SK-N-MC (cell line): ENCODE measurements at regions not wholly inside any gene's neighbourhood (a gene's known extent, or its start where the extent isn't known, plus 50 kb on each side); places are given as distances from the start of the nearest gene placed in this dataset.

Experiments
- DNase-seq: peaks from one replicate; pipeline ENCODE4 v3.0.0-alpha.2; 2011; ENCODE audit warnings: low read depth, low spot score
- H3K27ac ChIP-seq: fragments of 200-600 bp; sonication (generic); 2 replicates; pipeline ENCODE4 v1.5.1; 2016; ENCODE audit warnings: mixed run types
- H3K36me3 ChIP-seq: fragments of 200-600 bp; sonication (generic); 2 replicates; pipeline ENCODE4 v1.6.1; 2017; ENCODE audit warnings: antibody characterized with exemption, low read length, mixed read lengths; ENCODE audit not compliant: insufficient read depth
- H3K4me3 ChIP-seq: fragments of 200-600 bp; sonication (generic); 2 replicates; pipeline ENCODE4 v1.5.1; 2016
- H3K9ac ChIP-seq: fragments of 200-600 bp; sonication (generic); 2 replicates; pipeline ENCODE4 v1.8.0; 2017; ENCODE audit warnings: mixed run types, mixed read lengths; ENCODE audit not compliant: insufficient read length
- H3K9me3 ChIP-seq: fragments of 200-600 bp; sonication (generic); 2 replicates; pipeline ENCODE4 v1.6.1; 2017; ENCODE audit warnings: low read depth, mild to moderate bottlenecking, antibody characterized with exemption, low read length, moderate library complexity, mixed read lengths
- EZH2 ChIP-seq: fragments of 200-600 bp; sonication (generic); IDR thresholded peaks from one replicate; pipeline ENCODE4 v1.6.1; 2017; ENCODE audit warnings: antibody characterized with exemption
- FOXP2 ChIP-seq: optimal IDR thresholded peaks from 2 replicates; pipeline ENCODE3; 2011; ENCODE audit warnings: mild to moderate bottlenecking, moderate library complexity; ENCODE audit not compliant: insufficient read depth; ENCODE audit errors: extremely low read length, control extremely low read depth
- POLR2AphosphoS5 ChIP-seq: IDR thresholded peaks from 2 replicates; pipeline ENCODE4 v1.6.1; 2012; ENCODE audit warnings: mild to moderate bottlenecking, low read depth, low read length, borderline replicate concordance

GRCh38 chr2:239815671-239816070, 209.5 kb downstream of the NDUFA10 start:
- TF ChIP-seq POLR2AphosphoS5, result no peak
- TF ChIP-seq EZH2, result no peak
- TF ChIP-seq FOXP2, result no peak
- H3K36me3 ChIP-seq, result no peaks in the 10 kb centered on the region
- no peak overlapping the region for H3K4me3 ChIP-seq
- no peak overlapping the region for H3K9ac ChIP-seq
- no peaks in the 10 kb centered on the region for H3K9me3 ChIP-seq
- DNase-seq, result no peak
- H3K27ac ChIP-seq, result no peak overlapping the region

GRCh38 chr2:239814861-239815601, 210.1 kb downstream of the NDUFA10 start:
- DNase-seq, result no peak
- Histone ChIP-seq H3K36me3 (no peaks in the 10 kb centered on the region), H3K4me3 (no peak overlapping the region), H3K9me3 (no peaks in the 10 kb centered on the region), H3K27ac (no peak overlapping the region), H3K9ac (no peak overlapping the region)
- TF ChIP-seq EZH2, result no peak

GRCh38 chr2:239814116-239814860, 210.9 kb downstream of the NDUFA10 start:
- Histone ChIP-seq H3K27ac (no peak overlapping the region), H3K36me3 (no peaks in the 10 kb centered on the region), H3K4me3 (no peak overlapping the region), H3K9ac (no peak overlapping the region), H3K9me3 (no peaks in the 10 kb centered on the region)
- TF ChIP-seq FOXP2, result no peak
- TF ChIP-seq POLR2AphosphoS5, result no peak
- TF ChIP-seq EZH2, result no peak
- no peak for DNase-seq

GRCh38 chr2:239813261-239814115, 211.7 kb downstream of the NDUFA10 start:
- DNase-seq, result no peak
- Histone ChIP-seq H3K9ac (no peak overlapping the region), H3K9me3 (no peaks in the 10 kb centered on the region), H3K27ac (no peak overlapping the region), H3K4me3 (no peak overlapping the region), H3K36me3 (no peaks in the 10 kb centered on the region)
- TF ChIP-seq POLR2AphosphoS5 (no peak), FOXP2 (no peak), EZH2 (no peak)

- Histone ChIP-seq H3K9me3 (no peaks in the 10 kb centered on the region), H3K4me3 (no peak overlapping the region), H3K27ac (no peak overlapping the region), H3K36me3 (no peaks in the 10 kb centered on the region), H3K9ac (no peak overlapping the region)
- TF ChIP-seq EZH2 (no peak), POLR2AphosphoS5 (no peak), FOXP2 (no peak)
- DNase-seq, result no peak
Measured at GRCh38 chr2:239811806-239812560, 213.2 kb downstream of the NDUFA10 start.

GRCh38 chr2:239811111-239811781, 213.9 kb downstream of the NDUFA10 start:
- H3K9me3 ChIP-seq, result no peaks in the 10 kb centered on the region
- no peaks in the 10 kb centered on the region for H3K36me3 ChIP-seq
- no peak for DNase-seq
- no peak overlapping the region for H3K9ac ChIP-seq
- no peak for TF ChIP-seq POLR2AphosphoS5
- TF ChIP-seq FOXP2, result no peak
- TF ChIP-seq EZH2, result no peak
- H3K27ac ChIP-seq, result no peak overlapping the region
- H3K4me3 ChIP-seq, result no peak overlapping the region

GRCh38 chr2:239809391-239809790, 215.8 kb downstream of the NDUFA10 start:
- TF ChIP-seq POLR2AphosphoS5 (no peak), EZH2 (no peak), FOXP2 (no peak)
- Histone ChIP-seq H3K9ac (no peak overlapping the region), H3K36me3 (no peaks in the 10 kb centered on the region), H3K9me3 (no peaks in the 10 kb centered on the region), H3K27ac (no peak overlapping the region), H3K4me3 (no peak overlapping the region)
- no peak for DNase-seq
